ELR (cell line): ENCODE measurements at regions not wholly inside any gene's neighbourhood (a gene's known extent, or its start where the extent isn't known, plus 50 kb on each side); places are given as distances from the start of the nearest gene placed in this dataset.
"Not testable (repeated sequence)": the region's sequence is repeated elsewhere in the genome, so short reads cannot be mapped to it uniquely, and the experiment has no call there.

Source experiments
- DNase-seq: peaks from one replicate; pipeline ENCODE4 v3.0.0-alpha.2; 2015; ENCODE audit warnings: low read depth

- DNase-seq = no peak
Measured at GRCh38 chr5:116883875-116884274, 309.3 kb upstream of the SEMA6A start.

GRCh38 chr5:116881921-116882531 is 307.4 kb upstream of the SEMA6A start:
- no peak for DNase-seq

- DNase-seq = no peak
Measured at GRCh38 chr5:116880601-116881000, 306.0 kb upstream of the SEMA6A start.

- DNase-seq = no peak
Measured at GRCh38 chr5:116880150-116880549, 305.5 kb upstream of the SEMA6A start.

- DNase-seq = no peak
Measured at GRCh38 chr5:116876240-116876840, 301.7 kb upstream of the SEMA6A start.

- DNase-seq = no peak
Measured at GRCh38 chr5:116872986-116873385, 298.4 kb upstream of the SEMA6A start.

GRCh38 chr5:116872486-116872885 is 297.9 kb upstream of the SEMA6A start:
- no peak for DNase-seq

GRCh38 chr5:116867825-116868224 is 293.2 kb upstream of the SEMA6A start:
- not testable (repeated sequence) for DNase-seq

GRCh38 chr5:116865651-116866050 is 291.0 kb upstream of the SEMA6A start:
- DNase-seq = no peak

- DNase-seq = no peak
Measured at GRCh38 chr5:116864838-116865190, 290.2 kb upstream of the SEMA6A start.

- no peak for DNase-seq
Measured at GRCh38 chr5:116864157-116864837, 289.7 kb upstream of the SEMA6A start.

GRCh38 chr5:116862632-116863455 is 288.2 kb upstream of the SEMA6A start:
- DNase-seq = no peak

- no peak for DNase-seq
Measured at GRCh38 chr5:116861666-116862065, 287.0 kb upstream of the SEMA6A start.

- no peak for DNase-seq
Measured at GRCh38 chr5:116861097-116861496, 286.5 kb upstream of the SEMA6A start.

GRCh38 chr5:116859666-116860320 is 285.2 kb upstream of the SEMA6A start:
- DNase-seq = no peak

- no peak for DNase-seq
Measured at GRCh38 chr5:116858705-116859333, 284.2 kb upstream of the SEMA6A start.

GRCh38 chr5:116858020-116858419 is 283.4 kb upstream of the SEMA6A start:
- not testable (repeated sequence) for DNase-seq

- DNase-seq = no peak
Measured at GRCh38 chr5:116856271-116856670, 281.6 kb upstream of the SEMA6A start.

- no peak for DNase-seq
Measured at GRCh38 chr5:116853992-116854391, 279.4 kb upstream of the SEMA6A start.

GRCh38 chr5:116848954-116849581 is 274.4 kb upstream of the SEMA6A start:
- no peak for DNase-seq

GRCh38 chr5:116847960-116848359 is 273.3 kb upstream of the SEMA6A start:
- DNase-seq = no peak
